GM12878 (cell line): ENCODE measurements at regions not wholly inside any gene's neighbourhood (a gene's known extent, or its start where the extent isn't known, plus 50 kb on each side); places are given as distances from the start of the nearest gene placed in this dataset.

Experiments used
- ATAC-seq: fragments of 200-7000 bp; cut with Tn5 transposase; 3 replicates; pipeline ENCODE4 v1.9.1; 2020; ENCODE audit warnings: mild to moderate bottlenecking, moderate library complexity
- BruUV-seq: library from RNA; stranded (reverse); fragments of 400-500 nt; replicated peaks from 2 replicates; lab custom pipeline; 2021; lab: Mats Ljungman, UMichigan
- CTCF ChIA-PET: fragments of 300-600 bp; sonication (Branson Sonifier 250); formaldehyde crosslinking; extraction: SDS; loops from one replicate; lab custom pipeline; 2021; ENCODE audit warnings: inconsistent platforms; lab: Yijun Ruan, JAX
- POLR2A ChIA-PET: fragments of 350-600 bp; formaldehyde crosslinking; extraction: SDS; loops from one replicate; lab custom pipeline; 2021; ENCODE audit warnings: inconsistent platforms; lab: Charles Lee
- RAD21 ChIA-PET: fragments of 300-600 bp; sonication (Branson Sonifier 250); formaldehyde crosslinking; loops from one replicate; lab custom pipeline; 2023; ENCODE audit warnings: antibody characterized with exemption; ENCODE audit not compliant: unreplicated experiment; lab: Charles Lee
- SMC1A ChIA-PET: fragments of 300-600 bp; sonication (Branson Sonifier 250); formaldehyde crosslinking; loops from one replicate; lab custom pipeline; 2023; ENCODE audit not compliant: unreplicated experiment, uncharacterized antibody; lab: Charles Lee
- DNase-seq: peaks from one replicate; pipeline ENCODE4 v3.0.0-alpha.2; 2011; ENCODE audit warnings: low read depth, low spot score
- FAIRE-seq: peaks from 3 replicates; lab custom pipeline; 2011; peaks lifted over from hg19 to GRCh38; lab: Jason Lieb, UNC
- H2AFZ ChIP-seq: 2 replicates; pipeline ENCODE4 v1.6.0; 2011; ENCODE audit warnings: low read depth, low read length, control low read depth; ENCODE audit not compliant: control insufficient read depth
- H3K27ac ChIP-seq: 2 replicates; pipeline ENCODE4 v1.5.1; 2011; ENCODE audit warnings: control low read depth; ENCODE audit not compliant: control insufficient read depth, insufficient read depth
- H3K27me3 ChIP-seq, 2 experiments: replicated peaks in 1 of 2; 2 replicates each; pipeline versions ENCODE4 v1.6.0 to v1.6.1; 2011; ENCODE audit warnings: low read length in 1 of 2; ENCODE audit not compliant: control insufficient read depth in 2 of 2, insufficient read depth in 2 of 2
- H3K36me3 ChIP-seq, 2 experiments: 2 replicates each; pipeline ENCODE4 v1.5.1; 2011; ENCODE audit warnings: low read length in 1 of 2; ENCODE audit not compliant: control insufficient read depth in 2 of 2, insufficient read depth in 2 of 2
- H3K4me1 ChIP-seq: 2 replicates; pipeline ENCODE4 v1.6.1; 2011; ENCODE audit warnings: mild to moderate bottlenecking, low read length, moderate library complexity, mixed read lengths; ENCODE audit not compliant: control insufficient read depth, insufficient read depth
- H3K4me2 ChIP-seq: 2 replicates; pipeline ENCODE4 v1.6.0; 2011; ENCODE audit warnings: control low read depth; ENCODE audit not compliant: control insufficient read depth, insufficient read depth
- H3K4me3 ChIP-seq: fragments of 200-600 bp; sonication (generic); 2 replicates; pipeline ENCODE4 v1.5.1; 2016
- H3K79me2 ChIP-seq: 2 replicates; pipeline ENCODE4 v1.6.0; 2011; ENCODE audit warnings: low read length; ENCODE audit not compliant: control insufficient read depth, insufficient read depth
- H3K9ac ChIP-seq: 2 replicates; pipeline ENCODE4 v1.8.0; 2011; ENCODE audit warnings: low read length, control low read depth, mixed read lengths; ENCODE audit not compliant: control insufficient read depth, insufficient read depth
- H3K9me3 ChIP-seq: replicated peaks from 3 replicates; pipeline ENCODE4 v1.5.1; 2011; ENCODE audit warnings: mild to moderate bottlenecking, low read length; ENCODE audit not compliant: control insufficient read depth, insufficient read depth
- H4K20me1 ChIP-seq: 2 replicates; pipeline ENCODE4 v1.6.0; 2011; ENCODE audit not compliant: control insufficient read depth, insufficient read depth
- BHLHE40 ChIP-seq, 2 experiments: fragments of 450-650 bp in 1 of 2; IDR thresholded peaks; 2 replicates each; pipeline ENCODE4 v1.6.1; 2011 to 2017; ENCODE audit warnings: low read depth in 2 of 2, borderline replicate concordance in 1 of 2, improper control_type of control experiment in 1 of 2, low read length in 1 of 2, mild to moderate bottlenecking in 1 of 2
- CHD4 ChIP-seq: fragments of 200-600 bp; sonication (generic); IDR thresholded peaks from 2 replicates; pipeline ENCODE4 v1.6.1; 2016; ENCODE audit warnings: mild to moderate bottlenecking
- E2F4 ChIP-seq: IDR thresholded peaks from 2 replicates; pipeline ENCODE4 v1.6.1; 2012; ENCODE audit warnings: low read depth, low read length, improper control_type of control experiment
- EZH2 ChIP-seq: IDR thresholded peaks from 2 replicates; pipeline ENCODE4 v1.6.1; 2012; ENCODE audit warnings: low read depth, mild to moderate bottlenecking, control low read depth, inconsistent platforms, low read length, borderline replicate concordance; ENCODE audit not compliant: control insufficient read depth
- JUND ChIP-seq: IDR thresholded peaks from 2 replicates; pipeline ENCODE4 v1.6.1; 2012; ENCODE audit warnings: low read depth, mild to moderate bottlenecking, low read length, improper control_type of control experiment, moderate library complexity
- KAT2A ChIP-seq: conservative IDR thresholded peaks from 2 replicates; pipeline ENCODE4 v1.6.1; 2011; ENCODE audit warnings: low read depth, low read length; ENCODE audit not compliant: control insufficient read depth
- MTA3 ChIP-seq: IDR thresholded peaks from 2 replicates; pipeline ENCODE4 v1.6.1; 2012; ENCODE audit warnings: low read length, inconsistent platforms, borderline replicate concordance
- PBX3 ChIP-seq: IDR thresholded peaks from 2 replicates; pipeline ENCODE4 v1.6.1; 2011; ENCODE audit warnings: mild to moderate bottlenecking, low read depth, low read length, moderate library complexity; ENCODE audit not compliant: insufficient replicate concordance
- TAF1 ChIP-seq: IDR thresholded peaks from 2 replicates; pipeline ENCODE4 v1.6.1; 2011; ENCODE audit warnings: mild to moderate bottlenecking, low read depth, low read length, borderline replicate concordance
- ZBTB33 ChIP-seq: fragments of 450-650 bp; IDR thresholded peaks from 2 replicates; pipeline ENCODE4 v1.6.1; 2017; ENCODE audit warnings: mild to moderate bottlenecking
- ZBTB4 ChIP-seq: fragments of 450-650 bp; formaldehyde crosslinking; IDR thresholded peaks from 2 replicates; pipeline ENCODE4 v1.4.0; 2022; ENCODE audit warnings: mild to moderate bottlenecking, moderate library complexity
- ZNF687 ChIP-seq: fragments of 450-650 bp; IDR thresholded peaks from 2 replicates; pipeline ENCODE4 v1.6.1; 2017; ENCODE audit warnings: mild to moderate bottlenecking, moderate library complexity
- WGBS: methylation state at CpG from one replicate; pipeline ENCODE4 v1.1.6; 2016; ENCODE audit warnings: low lambda C conversion rate; ENCODE audit not compliant: insufficient replicate concordance, insufficient coverage; ENCODE audit errors: missing lambda C conversion rate; 5-methylcytosine and 5-hydroxymethylcytosine counted together
- in situ Hi-C: fragments of 300-500 bp; cut with MboI; formaldehyde crosslinking; loops from 9 replicates; pipeline ENCODE4 v1.14.3; 2018; ENCODE audit warnings: mixed read lengths
- intact Hi-C: fragments of 100-400 bp; cut with micrococcal nuclease; formaldehyde crosslinking; loops from one replicate; pipeline ENCODE4 v1.14.2; 2022; ENCODE audit not compliant: unreplicated experiment

GRCh38 chr20:7741866-7742265, 198.4 kb downstream of the HAO1 start:
- POLR2A ChIA-PET: no interaction called here
- Histone ChIP-seq H3K27ac (no peak overlapping the region), H3K9me3 (no peaks in the 10 kb centered on the region), H3K4me2 (no peak overlapping the region), H3K4me3 (no peak overlapping the region), H3K79me2 (no peaks in the 10 kb centered on the region), H4K20me1 (no peaks in the 10 kb centered on the region), H3K9ac (no peak overlapping the region), H2AFZ (no peak overlapping the region), H3K36me3 (no peaks in the 10 kb centered on the region), H3K27me3 (no peaks in the 10 kb centered on the region), H3K4me1 (no peaks in the 10 kb centered on the region)
- ATAC-seq: no peak
- CTCF ChIA-PET: no interaction called here
- WGBS: 48% methylated on average over 2 of the region's 2 CpGs
- in situ Hi-C loops: no loop called here
- DNase-seq: no peak
- no peak for FAIRE-seq
- RAD21 ChIA-PET: no interaction called here
- SMC1A ChIA-PET: interaction anchor here (0.5 kb wide), 1 partner anchor 156 kb away, joined by 3 read pairs; no protein-coding TSS in a partner anchor
- intact Hi-C loops: no loop called here
- BruUV-seq: no TSS peak
- no peak for TF ChIP-seq ZBTB4 (CRISPR knock-in tag)
- TF ChIP-seq BHLHE40 (IDR thresholded peaks at IDR 0.05; ENCODE audit: borderline replicate concordance in 1 of 2, low read depth in 2 of 2, low read length in 1 of 2): no peak
- TF ChIP-seq KAT2A: no peak
- TF ChIP-seq TAF1: no peak
- TF ChIP-seq ZBTB33: no peak
- no peak for TF ChIP-seq E2F4
- no peak for TF ChIP-seq JUND
- TF ChIP-seq CHD4: no peak
- TF ChIP-seq ZNF687: no peak
- TF ChIP-seq EZH2: no peak
- no peak for TF ChIP-seq PBX3
- TF ChIP-seq MTA3: no peak
